Activated CD4-positive, alpha-beta T cell treated with anti-CD3 and anti-CD28 coated beads, Interleukin-2, amount 10 ng/mL, durations not matched to agents 7 days and 5 days (primary cell): ENCODE measurements at regions not wholly inside any gene's neighbourhood (a gene's known extent, or its start where the extent isn't known, plus 50 kb on each side); places are given as distances from the start of the nearest gene placed in this dataset.

Experiments
- CTCF ChIA-PET: fragments of 350-600 bp; sonication (Branson Sonifier 250); formaldehyde crosslinking; loops from one replicate; lab custom pipeline; 2021; ENCODE audit warnings: antibody characterized with exemption; lab: Charles Lee
- POLR2A ChIA-PET: fragments of 350-600 bp; sonication (Branson Sonifier 250); formaldehyde crosslinking; loops from one replicate; lab custom pipeline; 2021; ENCODE audit warnings: antibody characterized with exemption; lab: Charles Lee
- DNase-seq: peaks from one replicate; pipeline ENCODE4 v3.0.0-alpha.2; 2020
- H3K27ac Mint-ChIP-seq: one replicate; pipeline ENCODE4 v1.8.0; 2021; ENCODE audit warnings: mild to moderate bottlenecking, moderate library complexity, mixed read lengths
- H3K27me3 Mint-ChIP-seq: one replicate; pipeline ENCODE4 v1.8.0; 2021; ENCODE audit warnings: mixed read lengths
- H3K36me3 Mint-ChIP-seq: one replicate; pipeline ENCODE4 v1.8.0; 2021; ENCODE audit warnings: low read depth, mixed read lengths
- H3K4me1 Mint-ChIP-seq: one replicate; pipeline ENCODE4 v1.8.0; 2021; ENCODE audit warnings: mixed read lengths
- H3K4me3 Mint-ChIP-seq: one replicate; pipeline ENCODE4 v1.8.0; 2021; ENCODE audit warnings: mild to moderate bottlenecking, moderate library complexity, mixed read lengths
- H3K9me3 Mint-ChIP-seq: one replicate; pipeline ENCODE4 v1.8.0; 2021; ENCODE audit warnings: mixed read lengths

DNA sequence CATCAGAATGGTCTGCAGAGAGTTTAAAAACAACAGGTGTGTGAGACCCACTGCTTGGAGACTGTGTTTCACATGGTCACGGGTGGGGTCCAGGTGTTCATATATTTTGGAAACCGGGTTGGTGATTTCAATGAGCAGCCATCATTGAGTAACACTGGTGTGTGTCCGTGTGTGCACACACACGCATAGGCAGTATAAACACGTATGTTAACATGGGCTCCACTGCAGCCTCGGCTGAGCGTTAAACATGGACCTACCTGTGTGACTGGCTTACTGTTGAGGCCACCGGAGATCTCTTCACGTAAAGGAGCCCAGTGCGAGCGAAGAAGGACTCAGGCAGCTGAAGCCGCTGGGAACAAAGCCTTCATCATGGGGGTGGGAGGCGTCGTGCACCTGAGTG is 56.9 kb upstream of the TLR3 start:
- Mint-ChIP-seq H3K9me3 (no peaks in the 10 kb centered on the region), H3K36me3 (no peaks in the 10 kb centered on the region), H3K4me1 (no peaks in the 10 kb centered on the region), H3K4me3 (no peak overlapping the region), H3K27me3 (peaks cover 1% of the 10 kb centered on the region), H3K27ac (no peak overlapping the region)
- no peak for DNase-seq
- CTCF ChIA-PET: no interaction called here
- POLR2A ChIA-PET: no interaction called here

DNA sequence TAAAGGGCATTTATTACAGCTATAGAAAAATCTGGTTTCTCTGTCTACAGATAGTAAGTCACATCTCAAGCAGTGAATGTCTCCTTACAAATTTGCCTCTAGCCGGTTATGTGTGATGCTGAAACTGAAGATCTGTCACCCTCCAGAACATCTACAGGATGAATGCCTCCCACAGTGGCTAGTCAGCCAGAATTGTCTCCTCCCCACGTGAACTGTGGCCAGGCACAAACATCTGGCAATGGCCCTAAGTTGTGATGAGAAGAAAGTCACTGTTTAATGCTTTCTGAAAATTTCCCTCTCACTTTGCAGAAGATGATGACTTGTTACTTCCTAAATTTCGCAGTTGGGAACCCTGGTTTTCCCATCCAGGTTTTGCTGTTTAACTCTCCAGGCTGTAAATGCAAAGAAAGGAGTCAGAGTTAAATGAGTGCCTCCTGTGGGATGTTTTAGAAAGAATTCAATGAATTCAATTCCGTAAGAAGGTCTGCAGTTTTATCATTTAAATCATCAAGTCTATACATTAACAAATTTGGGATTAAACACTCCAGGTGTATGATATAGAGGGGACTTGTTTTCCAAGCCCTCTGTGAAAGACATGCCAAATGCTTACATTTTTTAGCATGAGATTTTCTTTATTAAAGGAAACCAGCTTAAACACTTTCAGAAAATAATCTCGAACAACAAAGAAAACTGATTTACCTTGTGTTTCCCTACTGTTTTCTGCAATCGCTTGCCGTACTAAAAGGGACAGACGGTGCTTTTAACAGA is 55.4 kb upstream of the TLR3 start:
- Mint-ChIP-seq H3K27ac (no peak overlapping the region), H3K36me3 (no peaks in the 10 kb centered on the region), H3K4me3 (no peak overlapping the region), H3K9me3 (no peaks in the 10 kb centered on the region), H3K27me3 (peaks cover 1% of the 10 kb centered on the region), H3K4me1 (no peaks in the 10 kb centered on the region)
- DNase-seq: no peak
- ChIA-PET CTCF (no interaction called here), POLR2A (no interaction called here)

DNA sequence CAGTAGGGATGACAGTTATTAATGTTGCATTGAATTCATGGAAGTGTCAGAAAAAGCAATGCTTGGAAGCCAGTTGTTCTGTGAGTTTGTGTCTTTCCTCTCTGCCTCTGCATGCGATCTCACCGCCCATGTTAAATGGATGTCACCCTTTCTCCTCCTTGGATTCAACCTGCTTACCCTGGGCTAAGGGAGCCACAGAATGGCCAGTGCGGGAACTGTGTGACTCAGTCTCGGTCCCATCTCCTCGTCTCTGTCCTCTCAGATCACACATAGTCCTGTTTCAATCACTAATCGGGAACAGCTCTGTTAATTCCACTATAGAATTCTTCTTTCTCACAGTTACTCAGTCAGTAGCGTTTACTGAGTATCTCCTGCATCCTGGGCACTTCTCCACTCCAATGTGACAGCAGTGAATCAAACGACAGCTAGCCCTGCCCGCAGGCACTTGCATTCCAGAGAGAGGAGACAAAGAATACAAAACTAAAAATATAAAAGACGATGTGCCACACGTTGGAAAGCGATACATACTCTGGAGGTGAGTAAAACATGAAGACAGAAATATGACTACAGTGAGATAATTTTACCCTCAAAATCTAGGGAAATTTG is 53.6 kb upstream of the TLR3 start:
- DNase-seq: no peak
- no peaks in the 10 kb centered on the region for H3K4me1 Mint-ChIP-seq
- CTCF ChIA-PET: interaction anchor here (0.6 kb wide), 1 partner anchor 192 kb away, joined by 5 read pairs; no protein-coding TSS in a partner anchor
- H3K27ac Mint-ChIP-seq: no peak overlapping the region
- H3K27me3 Mint-ChIP-seq: peaks cover 1% of the 10 kb centered on the region
- H3K4me3 Mint-ChIP-seq: no peak overlapping the region
- no peaks in the 10 kb centered on the region for H3K9me3 Mint-ChIP-seq
- no peaks in the 10 kb centered on the region for H3K36me3 Mint-ChIP-seq
- POLR2A ChIA-PET: no interaction called here

DNA sequence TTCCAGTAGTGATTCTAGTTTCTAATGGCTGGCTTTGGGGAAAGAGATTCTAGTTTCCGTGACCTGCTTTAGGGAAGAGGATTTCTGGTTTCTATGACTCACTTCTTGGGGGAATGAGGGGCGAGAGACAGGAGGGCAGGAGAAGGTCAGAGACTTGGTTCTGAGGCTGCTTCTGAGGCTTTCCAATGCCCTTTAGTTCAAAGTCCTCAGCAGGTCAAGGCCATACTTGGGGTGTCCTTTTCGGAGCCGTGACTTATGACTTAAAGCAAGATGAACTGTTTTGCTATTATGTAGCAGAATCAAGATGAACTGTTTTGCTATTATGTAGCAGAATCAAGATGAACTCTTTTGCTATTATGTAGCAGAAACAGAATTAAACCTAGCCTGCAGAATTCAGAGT is 52.2 kb upstream of the TLR3 start:
- Mint-ChIP-seq H3K9me3 (no peaks in the 10 kb centered on the region), H3K4me3 (no peak overlapping the region), H3K27me3 (peaks cover 1% of the 10 kb centered on the region), H3K4me1 (no peaks in the 10 kb centered on the region), H3K27ac (no peak overlapping the region), H3K36me3 (no peaks in the 10 kb centered on the region)
- no peak for DNase-seq
- POLR2A ChIA-PET: no interaction called here
- CTCF ChIA-PET: no interaction called here

DNA sequence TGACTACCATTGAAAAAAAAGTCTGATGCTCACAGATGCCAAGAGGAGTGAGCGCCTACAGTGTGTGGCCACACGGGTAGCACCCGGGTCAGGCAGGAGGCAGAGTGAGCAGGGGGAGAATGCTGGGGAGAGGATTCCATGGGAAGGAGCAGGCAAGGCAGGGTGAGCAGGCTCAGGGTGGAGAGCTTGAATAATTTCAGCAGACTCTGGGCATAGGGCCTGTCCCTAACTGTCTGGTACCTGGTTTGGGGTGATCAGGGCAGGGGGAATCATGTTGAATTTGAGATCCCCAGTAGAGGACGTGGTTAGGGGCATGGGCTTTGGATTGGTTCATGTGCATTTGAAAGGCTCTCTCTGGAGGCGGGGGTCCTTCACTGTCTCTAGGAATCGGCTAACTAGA is 51.2 kb upstream of the TLR3 start:
- ChIA-PET POLR2A (no interaction called here), CTCF (no interaction called here)
- Mint-ChIP-seq H3K36me3 (no peaks in the 10 kb centered on the region), H3K27me3 (peaks cover 1% of the 10 kb centered on the region), H3K9me3 (no peaks in the 10 kb centered on the region), H3K27ac (no peak overlapping the region), H3K4me3 (no peak overlapping the region), H3K4me1 (no peaks in the 10 kb centered on the region)
- no peak for DNase-seq

DNA sequence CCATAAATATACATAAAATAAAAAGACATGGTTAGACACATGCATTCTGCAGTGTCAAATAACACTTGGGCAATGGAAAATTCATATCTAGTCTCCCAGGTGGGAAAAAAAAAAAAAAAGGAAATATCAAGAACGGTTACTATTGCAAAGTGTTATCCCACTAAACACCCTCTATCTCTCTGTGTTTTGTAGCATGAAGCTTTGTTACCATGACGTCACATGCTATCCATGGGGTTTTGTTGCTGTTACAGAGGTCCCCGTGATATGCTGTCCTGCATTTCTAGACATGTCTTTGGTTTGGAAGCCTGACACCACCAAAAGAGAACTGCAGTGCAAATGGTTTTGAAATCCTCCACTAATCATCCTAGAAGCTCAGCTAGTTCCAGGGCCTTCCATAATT is 50.7 kb upstream of the TLR3 start:
- Mint-ChIP-seq H3K4me1 (no peaks in the 10 kb centered on the region), H3K27ac (no peak overlapping the region), H3K27me3 (peaks cover 1% of the 10 kb centered on the region), H3K36me3 (no peaks in the 10 kb centered on the region), H3K4me3 (no peak overlapping the region), H3K9me3 (no peaks in the 10 kb centered on the region)
- POLR2A ChIA-PET: no interaction called here
- CTCF ChIA-PET: no interaction called here
- DNase-seq: no peak

DNA sequence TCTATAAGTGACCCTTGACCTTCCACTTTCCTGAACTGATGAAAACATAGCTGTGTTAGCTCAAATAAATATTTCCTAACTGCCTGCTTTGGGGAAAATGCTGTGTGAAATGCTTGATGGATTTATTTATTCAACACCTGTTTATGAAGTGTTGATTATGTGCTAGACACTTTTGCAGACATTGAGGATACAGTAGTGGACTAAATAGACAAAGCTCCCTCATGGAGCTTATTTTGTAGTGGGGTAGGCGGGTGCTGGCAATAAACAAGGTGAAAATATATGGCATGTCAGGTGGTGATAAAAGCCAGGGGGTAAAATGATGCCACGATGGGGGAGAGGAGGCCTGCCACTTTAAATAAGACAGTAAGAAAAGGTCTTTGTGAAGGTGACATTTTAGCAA is 50.2 kb upstream of the TLR3 start:
- DNase-seq: no peak
- Mint-ChIP-seq H3K36me3 (no peaks in the 10 kb centered on the region), H3K27ac (no peak overlapping the region), H3K9me3 (no peaks in the 10 kb centered on the region), H3K4me1 (no peaks in the 10 kb centered on the region), H3K27me3 (no peaks in the 10 kb centered on the region), H3K4me3 (no peak overlapping the region)
- CTCF ChIA-PET: no interaction called here
- POLR2A ChIA-PET: no interaction called here
